Fibroblast of lung (primary cell): ENCODE measurements at regions not wholly inside any gene's neighbourhood (a gene's known extent, or its start where the extent isn't known, plus 50 kb on each side); places are given as distances from the start of the nearest gene placed in this dataset.
"Not testable (repeated sequence)": the region's sequence is repeated elsewhere in the genome, so short reads cannot be mapped to it uniquely, and the experiment has no call there.

Experiments
- DNase-seq, 2 donors: peaks; one replicate each; pipeline versions ENCODE4 v3.0.0 to v3.0.0-alpha.2; 2010; ENCODE audit warnings: low read depth in 2 of 2
- H2AFZ ChIP-seq: 2 replicates; pipeline ENCODE4 v1.5.1; 2012; ENCODE audit warnings: low read length, control low read depth, inconsistent platforms
- H3K27ac ChIP-seq: 2 replicates; pipeline ENCODE4 v1.5.1; 2011; ENCODE audit warnings: low read length, control low read depth; ENCODE audit not compliant: insufficient read depth
- H3K27me3 ChIP-seq: 2 replicates; pipeline ENCODE4 v1.5.1; 2011; ENCODE audit warnings: mild to moderate bottlenecking, low read length; ENCODE audit not compliant: control insufficient read depth, insufficient read depth
- H3K36me3 ChIP-seq: 2 replicates; pipeline ENCODE4 v1.5.1; 2011; ENCODE audit warnings: low read length; ENCODE audit not compliant: control insufficient read depth, insufficient read depth
- H3K4me1 ChIP-seq: 2 replicates; pipeline ENCODE4 v1.5.1; 2011; ENCODE audit warnings: low read length; ENCODE audit not compliant: control insufficient read depth, insufficient read depth; ENCODE audit errors: extremely low read depth
- H3K4me2 ChIP-seq: 2 replicates; pipeline ENCODE4 v1.5.1; 2011; ENCODE audit warnings: low read length, control low read depth; ENCODE audit not compliant: insufficient read depth; ENCODE audit errors: extremely low read depth
- H3K4me3 ChIP-seq, 4 experiments: fragments of 200-600 bp in 1 of 4; sonication (generic) in 1 of 4; replicated peaks in 1 of 4; 2 replicates each; pipeline ENCODE4 v1.5.1; 2011 to 2016; ENCODE audit warnings: low read length in 4 of 4, low read depth in 3 of 4, mild to moderate bottlenecking in 3 of 4, control low read depth in 2 of 4, inconsistent platforms in 1 of 4, mixed read lengths in 1 of 4; ENCODE audit not compliant: insufficient read depth in 1 of 4; ENCODE audit errors: control extremely low read depth in 1 of 4
- H3K79me2 ChIP-seq: 2 replicates; pipeline ENCODE4 v1.5.1; 2012; ENCODE audit warnings: mild to moderate bottlenecking, low read length, inconsistent platforms; ENCODE audit not compliant: control insufficient read depth, insufficient read depth
- H3K9ac ChIP-seq: 2 replicates; pipeline ENCODE4 v1.5.1; 2011; ENCODE audit warnings: mild to moderate bottlenecking, low read length, control low read depth; ENCODE audit not compliant: insufficient read depth
- H3K9me3 ChIP-seq: 2 replicates; pipeline ENCODE4 v1.5.1; 2012; ENCODE audit warnings: low read depth, low read length; ENCODE audit not compliant: control insufficient read depth, insufficient read depth
- H4K20me1 ChIP-seq: 2 replicates; pipeline ENCODE4 v1.5.1; 2011; ENCODE audit warnings: low read length; ENCODE audit not compliant: control insufficient read depth, insufficient read depth; ENCODE audit errors: extremely low read depth
- CTCF ChIP-seq, 2 donors: IDR thresholded peaks in 1 of 2; conservative IDR thresholded peaks in 1 of 2; 1 replicate in 1 of 2; 2 replicates in 1 of 2; pipeline ENCODE4 v1.5.1; 2011 to 2012; ENCODE audit warnings: low read length in 2 of 2, control low read depth in 1 of 2, inconsistent platforms in 1 of 2, low read depth in 1 of 2, mild to moderate bottlenecking in 1 of 2
- EZH2 ChIP-seq: IDR thresholded peaks from 2 replicates; pipeline ENCODE4 v1.5.1; 2012; ENCODE audit warnings: low read length, control low read depth, mild to moderate bottlenecking; ENCODE audit errors: missing control alignments

- H3K4me2 ChIP-seq, H4K20me1 ChIP-seq, DNase-seq, H3K9ac ChIP-seq, H3K27me3 ChIP-seq, H3K4me1 ChIP-seq, H3K36me3 ChIP-seq, H2AFZ ChIP-seq, H3K9me3 ChIP-seq, H3K27ac ChIP-seq, H3K4me3 ChIP-seq, H3K79me2 ChIP-seq: not testable (repeated sequence)
Measured at GRCh38 chr6:142998739-142999138, 53.8 kb upstream of the HIVEP2 start.

- H3K4me3 ChIP-seq = no peak overlapping the region
- H3K27ac ChIP-seq = no peak overlapping the region
- no peaks in the 10 kb centered on the region for H3K4me1 ChIP-seq
- no peaks in the 10 kb centered on the region for H3K36me3 ChIP-seq
- H4K20me1 ChIP-seq = no peaks in the 10 kb centered on the region
- H3K79me2 ChIP-seq = no peaks in the 10 kb centered on the region
- H3K4me2 ChIP-seq = no peak overlapping the region
- no peak for TF ChIP-seq CTCF (conservative IDR thresholded peaks at IDR 0.05 in 1 of 2, IDR thresholded peaks at IDR 0.05 in 1 of 2; ENCODE audit: low read depth in 1 of 2, low read length in 2 of 2)
- no peak for TF ChIP-seq EZH2
- H3K27me3 ChIP-seq = no peaks in the 10 kb centered on the region
- DNase-seq = no peak
- H2AFZ ChIP-seq = no peak overlapping the region
- H3K9ac ChIP-seq = no peak overlapping the region
- H3K9me3 ChIP-seq = no peaks in the 10 kb centered on the region
Measured at GRCh38 chr6:143000811-143001210, 55.8 kb upstream of the HIVEP2 start.

GRCh38 chr6:143002686-143003085, 57.7 kb upstream of the HIVEP2 start:
- H3K36me3 ChIP-seq = no peaks in the 10 kb centered on the region
- no peaks in the 10 kb centered on the region for H3K9me3 ChIP-seq
- no peaks in the 10 kb centered on the region for H4K20me1 ChIP-seq
- H3K79me2 ChIP-seq = no peaks in the 10 kb centered on the region
- H3K4me2 ChIP-seq = no peak overlapping the region
- H3K27ac ChIP-seq = no peak overlapping the region
- no peak for TF ChIP-seq CTCF (conservative IDR thresholded peaks at IDR 0.05 in 1 of 2, IDR thresholded peaks at IDR 0.05 in 1 of 2; ENCODE audit: low read depth in 1 of 2, low read length in 2 of 2)
- TF ChIP-seq EZH2 = no peak
- no peak overlapping the region for H3K9ac ChIP-seq
- DNase-seq = no peak
- H3K4me1 ChIP-seq = no peaks in the 10 kb centered on the region
- H2AFZ ChIP-seq = no peak overlapping the region
- H3K27me3 ChIP-seq = no peaks in the 10 kb centered on the region
- H3K4me3 ChIP-seq = no peak overlapping the region

- Histone ChIP-seq H3K9ac (no peak overlapping the region), H3K27me3 (no peaks in the 10 kb centered on the region), H3K9me3 (no peaks in the 10 kb centered on the region), H3K4me2 (no peak overlapping the region), H3K4me3 (no peak overlapping the region), H3K4me1 (no peaks in the 10 kb centered on the region), H3K36me3 (no peaks in the 10 kb centered on the region), H4K20me1 (no peaks in the 10 kb centered on the region), H3K27ac (no peak overlapping the region), H2AFZ (no peak overlapping the region), H3K79me2 (no peaks in the 10 kb centered on the region)
- DNase-seq = no peak
- TF ChIP-seq EZH2 = no peak
- TF ChIP-seq CTCF (conservative IDR thresholded peaks at IDR 0.05 in 1 of 2, IDR thresholded peaks at IDR 0.05 in 1 of 2; ENCODE audit: low read depth in 1 of 2, low read length in 2 of 2) = no peak
Measured at GRCh38 chr6:143003676-143004075, 57.0 kb upstream of the AIG1 start.
